NCI-H2196 treated with DMSO at 0.1 percent for 48 hours (cell line): ENCODE measurements at regions not wholly inside any gene's neighbourhood (a gene's known extent, or its start where the extent isn't known, plus 50 kb on each side); places are given as distances from the start of the nearest gene placed in this dataset.
"Not testable (repeated sequence)": the region's sequence is repeated elsewhere in the genome, so short reads cannot be mapped to it uniquely, and the experiment has no call there.

Source experiments
- DNase-seq: peaks from one replicate; lab custom pipeline; 2025; ENCODE audit not compliant: unreplicated experiment; lab: John Stamatoyannopoulos, UW

DNA sequence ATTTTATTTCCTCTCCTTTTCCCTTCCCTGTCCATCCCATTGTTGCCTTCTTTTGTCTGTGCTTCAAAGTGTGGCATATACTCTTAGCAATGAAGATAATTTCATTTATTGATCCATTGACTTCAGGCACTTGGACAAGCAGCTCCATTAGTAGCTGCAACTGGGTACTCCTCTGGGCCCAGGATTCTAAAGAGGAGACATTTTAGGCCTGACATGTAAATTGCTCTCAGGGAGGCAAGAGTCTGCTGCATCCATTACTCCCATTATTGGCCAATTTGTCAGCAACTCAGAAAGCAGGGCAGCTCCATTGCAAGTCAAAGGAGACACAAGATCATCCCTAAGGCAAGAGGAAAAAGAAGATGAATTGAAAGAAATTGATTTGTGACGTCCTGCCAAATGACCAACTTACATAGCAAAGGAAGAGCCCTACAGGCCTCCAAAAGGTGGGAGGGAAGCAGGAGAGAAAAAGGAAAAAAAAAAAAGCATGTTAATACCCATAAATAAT lies 1094.1 kb upstream of the FLRT2 start:
- DNase-seq: no peak

DNA sequence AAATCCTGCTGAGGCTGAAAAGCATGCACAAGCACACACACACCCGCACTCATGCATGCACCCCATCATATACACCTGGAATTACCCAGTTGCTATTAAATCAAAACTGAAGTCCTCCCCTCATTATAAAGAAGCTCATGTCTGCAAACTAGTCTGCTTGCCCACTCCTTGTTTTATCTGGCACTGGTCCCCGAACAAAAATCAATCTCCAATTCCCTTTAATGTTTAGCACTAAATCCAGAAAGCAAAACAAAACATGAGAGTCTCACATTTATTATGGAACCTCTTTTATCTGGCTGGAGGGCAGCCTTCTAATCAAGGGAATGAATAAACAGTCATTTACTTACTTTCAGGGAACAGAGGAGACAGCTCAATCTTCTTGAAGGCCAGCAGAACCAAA lies 1093.4 kb upstream of the FLRT2 start:
- DNase-seq: no peak

DNA sequence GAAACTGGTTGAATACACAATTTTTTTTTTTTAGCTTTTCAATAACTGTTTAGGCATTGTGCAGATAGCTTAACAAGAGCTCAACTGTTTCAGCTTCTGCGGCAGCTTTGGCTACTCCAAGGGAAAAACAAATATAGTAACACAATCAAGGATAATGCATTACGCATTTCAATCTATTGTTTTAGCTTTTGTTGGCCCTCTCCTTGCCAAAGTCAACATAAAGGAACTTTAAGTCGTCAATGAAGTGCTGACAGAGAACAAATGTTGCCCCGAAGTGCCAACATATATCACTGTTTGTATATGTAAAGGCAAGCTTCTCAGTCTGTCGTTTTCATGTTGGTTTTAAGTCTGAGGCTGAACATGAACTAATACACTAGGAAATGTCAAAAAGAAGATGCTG lies 1087.4 kb upstream of the FLRT2 start:
- no peak for DNase-seq

DNA sequence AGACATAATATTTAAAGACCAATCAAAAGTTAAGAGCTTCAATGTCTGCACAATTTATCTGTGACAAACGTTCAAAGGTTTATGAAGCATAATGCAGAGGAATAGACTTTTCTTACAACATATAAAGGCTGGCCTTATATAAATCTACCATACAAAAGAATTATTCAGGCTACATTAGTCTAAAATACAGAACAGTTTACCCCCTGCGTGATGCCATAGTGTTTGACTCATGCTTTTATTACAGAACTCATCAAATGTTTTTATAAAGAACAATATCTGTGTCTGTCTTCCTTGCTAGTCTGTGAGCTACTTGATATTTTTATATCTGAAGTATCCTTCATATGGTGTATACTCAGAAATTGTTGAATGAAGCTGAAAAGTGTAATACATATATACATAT lies 1084.5 kb upstream of the FLRT2 start:
- no peak for DNase-seq

DNA sequence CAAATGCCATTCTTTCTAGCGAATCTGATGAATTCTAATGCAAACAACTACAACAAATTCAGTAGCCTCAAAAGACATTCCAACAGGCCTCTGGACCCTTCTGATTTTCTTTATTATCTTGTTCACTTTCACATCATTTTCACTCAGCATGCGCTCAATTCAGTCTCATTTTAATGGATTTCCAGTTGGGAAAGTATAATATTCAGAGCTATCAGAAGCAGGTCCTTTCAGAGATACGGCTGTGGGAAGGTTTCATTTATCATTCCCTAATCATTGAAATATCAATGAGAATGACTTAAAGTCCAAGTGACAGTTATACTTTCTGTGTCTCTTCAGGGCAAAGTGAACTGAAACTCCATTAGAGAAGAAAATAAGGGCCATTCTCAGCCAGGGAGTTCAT lies 1083.7 kb upstream of the FLRT2 start:
- DNase-seq: no peak

DNA sequence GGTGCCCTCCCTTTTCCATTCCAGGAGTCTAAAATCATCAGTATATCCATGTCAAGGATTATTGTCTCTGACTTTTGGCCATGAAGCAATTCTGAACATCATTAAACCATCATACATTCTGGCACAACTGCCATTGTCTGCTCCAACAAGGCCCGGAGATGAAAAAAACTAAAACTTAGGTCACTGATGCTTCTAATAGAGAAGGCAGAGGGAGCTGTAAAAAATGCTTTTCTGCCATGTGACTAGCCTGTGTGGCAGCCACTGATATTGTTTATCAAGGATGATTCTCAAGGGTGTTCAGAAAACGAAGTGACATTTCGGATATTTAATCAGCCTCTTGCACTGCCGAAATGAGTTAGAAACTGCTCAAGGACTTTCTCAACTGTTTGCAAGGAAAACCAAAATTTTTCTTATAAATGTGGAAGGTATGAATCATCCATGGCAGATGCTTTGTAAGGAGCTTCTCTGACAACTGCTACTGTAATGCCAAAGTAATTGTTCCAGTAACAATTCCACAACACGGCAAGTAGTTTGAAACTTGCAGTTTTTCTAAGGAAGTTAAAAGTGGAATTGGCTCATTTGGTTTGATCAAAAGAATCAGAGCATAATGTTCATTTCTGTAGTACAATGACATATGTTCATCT lies 1076.5 kb upstream of the FLRT2 start:
- DNase-seq: no peak

DNA sequence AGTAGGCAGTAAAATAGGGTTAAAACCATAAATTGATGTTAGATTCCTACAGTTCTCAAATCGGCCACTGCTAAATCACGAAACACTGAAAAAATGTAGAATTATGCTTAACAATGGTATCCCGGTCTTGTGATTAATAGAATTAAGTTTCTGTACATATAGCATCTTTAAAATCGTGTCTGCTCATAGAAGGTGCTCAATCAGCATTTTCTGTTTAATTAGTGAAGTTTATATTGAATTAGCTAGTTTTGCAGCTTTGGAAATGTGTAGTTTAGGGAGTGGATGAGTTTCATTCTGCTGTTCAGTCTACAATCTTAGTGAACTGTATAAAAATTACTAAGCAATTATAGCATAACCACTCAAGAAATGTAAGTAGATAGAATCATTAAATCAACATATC lies 1075.8 kb upstream of the FLRT2 start:
- DNase-seq: no peak

DNA sequence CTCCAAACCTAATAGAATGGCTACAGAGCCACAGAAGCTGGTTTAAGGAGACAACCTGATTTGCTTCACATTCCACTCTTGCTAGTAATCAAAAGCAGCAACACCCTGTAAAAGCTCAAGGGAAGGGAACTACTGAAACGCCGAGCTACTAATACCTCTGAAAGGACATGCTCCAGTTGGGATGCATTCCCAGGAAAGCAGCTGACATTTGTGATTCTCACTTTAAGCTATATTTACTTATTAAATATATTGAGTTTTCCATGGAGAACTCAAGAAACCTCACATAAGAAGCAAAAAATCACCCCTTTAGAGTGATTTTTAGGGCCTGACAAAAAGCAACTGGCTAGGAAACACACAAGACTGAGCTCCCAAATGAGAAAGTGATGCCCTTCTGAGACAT lies 1073.0 kb upstream of the FLRT2 start:
- DNase-seq: no peak

DNA sequence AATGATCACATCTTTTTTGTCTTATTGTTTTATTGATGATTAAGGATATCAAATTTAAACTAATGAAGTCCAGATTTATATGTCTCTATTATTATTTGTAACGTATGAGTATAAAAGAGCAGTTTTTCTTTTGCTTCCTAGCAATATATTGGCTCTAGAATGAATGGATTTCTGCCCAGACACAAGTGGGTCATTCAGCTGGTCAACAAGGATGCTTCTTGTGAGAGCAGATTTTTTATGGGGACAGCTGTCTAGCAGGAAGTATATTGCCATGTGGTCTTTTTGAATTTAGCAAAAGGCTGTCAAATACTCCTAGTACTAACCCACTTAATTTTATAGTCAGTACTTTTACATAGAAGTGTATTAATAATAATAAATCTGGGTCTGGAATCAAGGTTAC lies 1071.1 kb upstream of the FLRT2 start:
- DNase-seq: no peak

DNA sequence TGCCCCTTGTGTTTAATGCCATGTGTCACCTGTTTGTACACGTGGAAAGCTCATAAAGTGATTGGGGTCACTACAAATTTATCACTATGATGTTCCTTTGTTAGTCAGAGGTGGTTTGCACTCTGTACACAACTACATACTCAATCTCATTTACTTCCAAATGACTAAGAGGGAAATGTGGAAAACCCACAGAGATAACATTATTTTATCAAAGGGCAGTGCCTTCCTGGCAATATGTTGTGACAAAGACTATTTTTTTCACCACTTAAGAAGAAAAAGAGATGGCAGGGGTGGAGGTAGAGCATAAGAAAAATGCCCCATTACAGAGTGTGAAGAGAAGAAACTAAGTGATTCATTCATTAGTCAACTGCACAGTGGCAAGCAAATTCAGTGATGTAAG lies 1064.1 kb upstream of the FLRT2 start:
- no peak for DNase-seq

DNA sequence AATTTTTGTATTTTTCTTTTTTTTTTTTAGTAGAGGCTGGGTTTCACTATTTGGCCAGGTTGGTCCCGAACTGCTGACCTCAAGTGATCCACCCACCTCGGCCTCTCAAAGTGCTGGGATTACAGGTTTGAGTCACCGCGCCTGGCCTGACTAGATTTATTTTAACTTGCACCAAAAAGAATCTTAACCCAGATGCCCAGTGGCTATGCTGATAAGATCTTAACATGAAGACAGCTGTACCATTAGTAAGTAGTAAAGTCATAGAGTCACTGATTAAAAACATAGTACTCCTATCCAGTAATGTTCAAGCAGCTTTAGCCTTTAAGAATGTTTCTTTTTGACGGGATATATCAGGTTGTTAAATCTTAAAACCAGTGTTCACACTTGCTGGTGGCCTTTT lies 1061.8 kb upstream of the FLRT2 start:
- no peak for DNase-seq

DNA sequence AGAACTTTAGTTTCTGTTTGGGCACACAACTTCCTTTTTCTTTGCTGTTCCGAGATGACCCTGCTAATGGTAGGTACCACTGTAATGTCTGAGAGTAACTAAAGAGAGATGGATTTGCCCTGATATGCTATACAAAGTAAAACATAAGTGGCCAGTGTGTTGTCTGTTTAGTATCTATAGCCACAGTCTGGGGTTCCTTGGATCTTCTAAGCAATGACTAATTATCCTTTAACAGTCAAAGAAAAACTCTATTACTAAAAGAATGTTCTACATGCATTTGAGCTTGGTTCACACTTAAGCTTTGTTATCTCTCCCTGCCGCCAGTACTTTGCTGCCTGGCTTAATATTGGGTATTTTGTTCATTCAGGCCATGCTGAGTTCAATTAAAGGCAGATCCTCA lies 1051.9 kb upstream of the FLRT2 start:
- no peak for DNase-seq

DNA sequence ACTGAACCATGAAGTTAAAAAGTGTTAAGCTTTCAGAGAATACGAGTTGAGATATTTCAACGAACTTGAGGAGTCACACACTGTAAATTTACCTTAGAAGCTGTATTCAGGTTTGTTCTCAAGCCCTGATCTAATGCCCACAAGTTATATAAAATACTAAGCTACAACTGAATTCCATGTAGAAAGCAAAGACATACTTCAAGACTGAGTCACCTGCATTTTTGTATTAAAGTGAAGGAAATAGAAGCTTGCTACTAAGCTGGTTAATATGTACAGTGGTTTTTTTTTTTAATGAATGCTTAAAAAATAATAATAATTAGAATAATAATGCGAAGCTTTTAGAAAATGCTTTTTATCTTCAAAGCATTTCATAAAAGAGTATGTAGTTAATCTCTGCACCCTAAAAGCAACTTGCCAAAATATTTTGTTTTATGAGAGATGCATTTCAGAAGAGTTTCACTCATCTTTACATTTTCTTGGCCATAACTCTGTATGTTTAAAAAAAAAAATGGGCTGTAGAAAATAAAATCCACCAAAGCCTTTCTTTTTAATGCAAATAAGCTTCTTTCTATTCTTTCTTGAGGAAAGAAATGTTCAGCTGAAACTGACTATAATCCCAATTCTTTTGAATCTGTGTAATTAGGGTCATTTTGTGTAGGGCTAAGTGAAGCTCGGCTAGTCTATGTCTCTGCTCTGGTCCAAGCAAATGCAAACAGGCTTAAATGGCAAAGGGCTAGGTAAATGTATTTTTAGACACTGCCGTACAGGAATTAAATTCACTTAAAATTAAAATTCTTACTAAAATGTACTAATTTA lies 1047.5 kb upstream of the FLRT2 start:
- DNase-seq: no peak

DNA sequence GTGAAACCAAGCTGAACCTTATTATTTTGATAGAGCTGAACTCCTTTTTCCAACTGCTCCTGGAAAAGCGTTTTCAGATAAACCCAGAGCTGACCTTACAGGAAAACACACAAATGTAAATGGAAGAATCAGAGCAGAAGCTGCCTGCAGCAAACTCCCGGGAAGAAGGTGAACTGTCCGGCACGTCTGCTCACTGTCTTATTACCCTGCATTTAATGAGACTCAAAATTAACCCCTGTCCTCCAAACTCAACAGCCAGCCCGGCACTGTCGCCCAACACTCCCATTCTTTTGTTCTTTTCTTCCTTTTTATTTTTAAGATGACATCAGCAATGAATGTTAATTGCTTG lies 1046.9 kb upstream of the FLRT2 start:
- DNase-seq: no peak

DNA sequence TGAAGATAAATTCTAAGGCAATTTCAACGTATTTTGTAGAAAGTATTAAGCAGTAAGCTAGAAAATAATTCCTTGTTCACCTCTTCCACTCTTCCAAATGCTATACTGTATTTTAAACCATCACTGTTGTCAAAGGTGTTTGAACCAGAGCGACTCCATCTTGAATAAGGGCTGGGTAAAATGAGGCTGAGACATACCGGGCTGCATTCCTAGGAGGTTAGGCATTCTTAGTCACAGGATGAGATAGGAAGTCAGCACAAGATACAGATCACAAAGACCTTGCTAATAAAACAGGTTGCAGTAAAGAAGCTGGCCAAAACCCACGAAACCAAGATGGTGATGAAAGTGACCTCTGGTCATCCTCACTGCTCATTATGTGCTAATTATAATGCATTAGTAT lies 1045.7 kb upstream of the FLRT2 start:
- DNase-seq: not testable (repeated sequence)

DNA sequence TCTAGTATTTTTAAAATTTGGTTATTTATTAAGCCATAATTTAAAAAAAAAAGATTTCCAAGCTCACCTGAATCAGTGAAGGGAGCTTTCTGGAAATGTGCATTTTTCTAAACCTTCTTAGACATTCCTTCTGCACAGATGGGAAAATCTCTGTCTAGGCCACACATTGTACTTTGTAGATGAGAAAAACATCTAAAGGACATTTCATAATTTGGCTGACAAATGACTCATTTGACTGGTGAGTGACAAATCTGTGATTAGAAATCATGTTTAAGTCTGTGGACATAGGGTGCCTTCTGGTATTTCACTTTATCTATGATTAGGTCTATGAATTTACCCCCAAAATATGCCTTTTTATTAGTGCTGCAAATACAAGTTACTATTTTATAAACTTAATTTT lies 1044.9 kb upstream of the FLRT2 start:
- no peak for DNase-seq

DNA sequence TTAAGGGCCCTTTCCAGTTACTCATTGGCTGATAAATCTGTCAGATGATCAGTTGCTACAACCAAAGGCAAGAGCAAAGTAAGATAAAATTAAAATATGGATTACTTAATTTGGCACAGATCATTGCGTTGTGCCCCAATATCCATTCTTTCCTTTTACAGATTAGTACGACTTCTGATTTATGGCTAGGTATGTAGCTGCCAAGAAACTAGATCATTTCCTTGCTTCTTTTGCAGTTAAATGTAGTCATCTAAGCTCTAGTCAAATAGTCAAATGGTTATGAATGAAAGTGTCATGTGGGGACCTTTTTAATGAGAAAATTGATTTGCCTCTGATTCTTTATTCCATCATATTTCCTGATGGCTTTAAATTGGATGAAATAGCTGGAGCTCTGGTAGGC lies 1039.9 kb upstream of the FLRT2 start:
- DNase-seq: no peak

DNA sequence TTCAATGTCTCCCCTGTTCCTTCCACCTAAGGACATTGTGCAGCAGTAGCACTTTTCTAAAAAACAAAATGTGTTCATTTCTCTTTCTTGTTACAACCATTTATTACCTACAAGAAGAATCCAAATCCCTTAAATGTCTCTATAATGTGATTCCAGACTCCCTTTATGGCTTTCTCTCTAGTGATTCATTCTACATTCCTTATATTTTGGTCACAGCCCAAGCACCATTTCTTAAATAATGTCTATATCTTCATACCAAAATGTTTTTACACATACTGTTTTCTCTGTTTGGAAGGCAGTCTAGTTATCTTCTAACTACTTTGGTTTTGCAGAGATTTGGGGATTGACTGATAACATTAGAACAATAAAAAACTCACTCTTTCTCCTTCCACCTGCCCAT lies 1037.3 kb upstream of the FLRT2 start:
- DNase-seq: no peak

DNA sequence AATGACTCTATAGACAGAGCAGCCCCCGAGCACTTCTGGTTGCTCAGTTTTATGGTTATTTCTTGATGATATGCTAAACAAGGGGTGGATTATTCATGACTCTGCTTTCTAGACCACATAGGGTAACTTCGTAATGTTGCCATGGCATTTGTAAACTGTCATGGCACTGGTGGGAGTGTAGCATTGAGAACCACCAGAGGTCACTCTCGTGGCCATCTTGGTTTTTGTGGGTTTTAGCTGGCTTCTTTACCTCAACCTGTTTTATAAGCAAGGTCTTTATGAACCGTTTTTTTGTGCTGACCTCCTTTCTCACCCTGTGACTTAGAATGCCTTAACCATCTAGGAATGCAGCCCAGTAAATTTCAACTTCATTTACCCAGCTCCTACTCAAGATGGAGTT lies 1036.2 kb upstream of the FLRT2 start:
- no peak for DNase-seq

DNA sequence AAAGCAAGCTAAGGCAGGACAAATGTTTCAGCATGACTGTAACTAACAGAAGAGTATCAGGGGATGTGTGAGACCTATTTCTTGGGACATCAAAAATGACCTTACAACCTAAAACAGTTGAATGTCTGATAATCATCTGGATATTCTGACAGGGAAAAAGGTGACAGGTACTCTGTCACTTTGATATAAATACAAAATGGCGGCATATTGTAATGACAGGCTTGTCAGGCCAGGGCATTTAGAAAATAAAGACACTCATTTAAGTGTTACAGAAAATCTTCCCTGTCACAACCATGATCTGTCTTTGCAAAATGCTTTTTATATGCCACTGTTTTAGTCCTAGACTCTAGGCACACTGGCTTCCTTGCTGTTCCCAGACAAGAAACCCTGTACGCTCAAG lies 1033.3 kb upstream of the FLRT2 start:
- DNase-seq: no peak

DNA sequence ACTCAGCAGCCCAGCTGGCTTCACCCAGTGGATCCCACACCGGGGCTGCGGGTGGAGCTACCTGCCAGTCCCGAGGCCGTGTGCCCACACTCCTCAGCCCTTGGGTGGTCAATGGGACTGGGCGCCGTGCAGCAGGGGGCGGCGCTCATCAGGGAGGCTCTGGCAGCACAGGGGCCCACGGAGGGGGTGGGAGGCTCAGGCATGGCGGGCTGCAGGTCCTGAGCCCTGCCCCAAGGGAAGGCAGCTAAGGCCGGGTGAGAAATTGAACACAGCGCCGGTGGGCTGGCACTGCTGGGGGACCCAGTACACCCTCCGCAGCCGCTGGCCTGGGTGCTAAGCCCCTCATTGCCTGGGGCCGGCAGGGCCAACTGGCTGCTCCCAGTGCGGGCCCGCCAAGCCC lies 1017.1 kb upstream of the FLRT2 start:
- not testable (repeated sequence) for DNase-seq

DNA sequence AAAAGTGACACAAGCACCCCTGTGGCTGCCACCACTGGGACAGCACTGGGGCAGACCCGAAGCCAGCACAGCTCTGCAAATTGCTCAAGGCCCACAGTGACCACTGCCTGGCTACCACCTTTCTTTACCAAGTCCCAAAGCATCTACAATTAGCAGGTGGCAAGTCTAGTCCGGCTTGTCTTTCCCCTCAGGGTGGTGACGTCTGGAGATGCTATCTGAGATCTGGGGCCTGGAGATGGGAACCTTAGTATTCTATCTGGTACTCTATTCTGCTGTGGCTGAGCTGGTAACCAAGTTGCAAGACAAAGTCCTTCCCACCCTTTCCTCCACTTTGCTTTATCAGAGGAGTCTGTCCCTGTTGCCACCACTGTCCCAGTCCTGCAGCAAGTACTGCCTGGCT lies 1010.1 kb upstream of the FLRT2 start:
- no peak for DNase-seq
